ENCODE measurements at regions not wholly inside any gene's neighbourhood (a gene's known extent, or its start where the extent isn't known, plus 50 kb on each side); places are given as distances from the start of the nearest gene placed in this dataset.

GRCh38 chr3:30332196-30333021, 274.0 kb upstream of the TGFBR2 start:
- TF ChIP-seq EZH2 (IDR thresholded peaks at IDR 0.05; ENCODE audit: low read depth, unreplicated experiment) (no peak), EZH2phosphoT487 (IDR thresholded peaks at IDR 0.05; ENCODE audit: unreplicated experiment) (no peak), CTCF (conservative IDR thresholded peaks at IDR 0.05; ENCODE audit: low read depth in 2 of 2) (no peak), POLR2AphosphoS5 (IDR thresholded peaks at IDR 0.05; ENCODE audit: low read depth) (no peak), ZNF114 (CRISPR knock-in tag; IDR thresholded peaks at IDR 0.05) (no peak), JUNB (IDR thresholded peaks at IDR 0.05; ENCODE audit: unreplicated experiment) (no peak), STAT1 (IDR thresholded peaks at IDR 0.05; ENCODE audit: unreplicated experiment) (no peak), CREB1 (CRISPR knock-in tag; IDR thresholded peaks at IDR 0.05; ENCODE audit: low read depth) (no peak)

Data from GM23338 (cell line).